Activated CD4-positive, alpha-beta T cell treated with anti-CD3 and anti-CD28 coated beads, Interleukin-2, amount 50 U/mL, for 24 hours (primary cell): ENCODE measurements at regions not wholly inside any gene's neighbourhood (a gene's known extent, or its start where the extent isn't known, plus 50 kb on each side); places are given as distances from the start of the nearest gene placed in this dataset.

ENCODE experiments used
- DNase-seq, 2 donors: peaks; one replicate each; pipeline ENCODE4 v3.0.0-alpha.2; 2020; ENCODE audit warnings: low read depth in 1 of 2, low spot score in 1 of 2

DNA sequence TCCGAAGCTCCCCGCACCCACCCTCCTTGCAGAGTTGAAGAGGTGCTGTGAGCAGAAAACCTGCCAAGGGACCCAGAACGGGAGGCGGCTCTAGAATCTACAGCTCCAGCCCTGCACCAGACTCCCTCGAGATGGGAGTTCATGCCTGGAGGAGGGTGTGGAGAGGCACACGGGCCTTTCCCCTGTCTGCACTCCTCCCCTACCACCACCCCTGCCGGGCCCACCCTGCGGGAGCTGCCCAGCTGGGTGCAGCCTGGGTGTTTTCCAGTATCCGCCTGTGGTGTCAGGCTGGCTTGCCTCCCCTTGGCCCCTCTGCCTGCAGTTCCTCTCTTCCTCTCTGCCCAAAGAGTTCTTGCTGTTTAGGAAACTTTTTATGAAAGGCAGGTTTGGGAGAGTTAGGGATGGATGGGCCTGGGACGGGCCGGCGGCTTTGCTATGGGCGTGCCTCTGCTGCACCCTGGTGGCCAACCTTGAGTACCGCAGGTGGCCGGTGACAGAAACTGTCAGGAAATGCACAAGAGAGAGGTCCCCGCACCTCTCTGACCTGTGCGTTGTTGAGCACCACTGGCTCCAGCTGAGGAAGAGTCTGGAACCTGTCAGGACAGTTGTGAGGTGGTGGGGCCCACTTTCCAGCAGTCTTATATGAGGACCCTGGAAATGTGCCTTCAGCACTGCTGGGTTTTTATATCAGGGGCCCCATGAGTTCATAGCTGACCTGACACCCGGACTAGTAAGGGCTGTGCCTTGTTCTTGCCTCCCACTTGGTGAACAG is 354.1 kb downstream of the SEC14L1 start:
- peak; percentile 64 to 72 for DNase-seq

- no peak for DNase-seq
These were observed 354.8 kb downstream of the SEC14L1 start for GRCh38 chr17:77495575-77495974.

DNA sequence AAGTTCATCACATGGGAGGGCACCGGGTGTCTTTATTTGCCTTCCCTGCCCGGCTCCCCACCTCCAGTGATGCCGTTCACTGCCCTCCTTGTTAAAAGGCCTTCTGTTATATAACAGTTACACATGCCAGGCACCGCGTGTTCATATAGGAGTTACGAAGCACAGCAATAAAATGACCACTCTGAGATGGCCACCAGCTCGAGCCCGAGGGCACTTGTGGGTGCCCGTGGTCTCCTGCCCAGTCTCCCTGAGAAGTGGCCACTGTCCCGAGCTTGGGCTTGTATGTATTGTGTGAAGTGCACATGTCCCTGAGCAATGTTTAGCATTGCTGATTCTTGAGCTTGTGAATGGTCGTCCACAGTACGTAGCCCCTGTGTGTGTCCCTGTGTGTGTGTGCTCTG is 355.6 kb downstream of the SEC14L1 start:
- no peak for DNase-seq

DNA sequence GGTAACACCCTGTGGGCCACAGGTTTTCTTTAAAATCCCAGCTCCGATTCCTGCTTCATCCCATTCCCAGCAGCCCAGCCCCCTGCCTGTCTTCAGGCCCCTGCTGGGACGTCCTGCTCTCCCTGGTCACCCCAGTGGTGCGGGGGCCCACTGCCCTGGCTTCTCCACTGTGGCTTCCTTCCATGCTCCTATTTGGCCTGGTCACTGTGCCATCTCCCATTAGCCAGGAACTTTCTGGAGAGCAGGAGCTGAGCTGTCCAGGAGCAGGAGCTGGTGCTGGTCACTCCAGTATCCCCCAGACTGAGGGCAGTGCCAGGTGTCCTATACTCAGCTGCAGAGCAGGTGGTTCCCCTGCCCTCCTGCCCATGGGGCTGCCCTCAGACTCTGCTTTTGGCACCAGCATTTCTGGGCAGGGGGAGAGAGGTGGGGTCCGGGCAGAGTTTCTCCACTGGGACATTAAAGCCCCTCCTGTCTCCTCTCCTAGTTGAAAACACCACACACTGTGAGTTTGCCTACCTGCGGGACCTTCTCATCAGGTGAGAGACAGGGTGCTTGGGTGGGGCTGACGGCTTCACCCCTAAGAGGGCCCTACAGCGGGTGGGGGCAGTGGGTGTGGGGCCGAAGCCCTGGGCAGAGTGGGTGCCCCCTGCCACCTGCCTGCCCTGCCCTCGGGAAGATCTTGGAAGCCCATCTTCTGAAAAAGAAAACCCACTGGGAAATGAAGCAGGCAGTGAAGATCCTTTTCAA is 356.2 kb downstream of the SEC14L1 start:
- DNase-seq, result no peak

- no peak for DNase-seq
These were observed 356.8 kb downstream of the SEC14L1 start for GRCh38 chr17:77497578-77497934.

- DNase-seq, result no peak
These were observed 357.4 kb downstream of the SEC14L1 start for GRCh38 chr17:77498091-77498741.

DNA sequence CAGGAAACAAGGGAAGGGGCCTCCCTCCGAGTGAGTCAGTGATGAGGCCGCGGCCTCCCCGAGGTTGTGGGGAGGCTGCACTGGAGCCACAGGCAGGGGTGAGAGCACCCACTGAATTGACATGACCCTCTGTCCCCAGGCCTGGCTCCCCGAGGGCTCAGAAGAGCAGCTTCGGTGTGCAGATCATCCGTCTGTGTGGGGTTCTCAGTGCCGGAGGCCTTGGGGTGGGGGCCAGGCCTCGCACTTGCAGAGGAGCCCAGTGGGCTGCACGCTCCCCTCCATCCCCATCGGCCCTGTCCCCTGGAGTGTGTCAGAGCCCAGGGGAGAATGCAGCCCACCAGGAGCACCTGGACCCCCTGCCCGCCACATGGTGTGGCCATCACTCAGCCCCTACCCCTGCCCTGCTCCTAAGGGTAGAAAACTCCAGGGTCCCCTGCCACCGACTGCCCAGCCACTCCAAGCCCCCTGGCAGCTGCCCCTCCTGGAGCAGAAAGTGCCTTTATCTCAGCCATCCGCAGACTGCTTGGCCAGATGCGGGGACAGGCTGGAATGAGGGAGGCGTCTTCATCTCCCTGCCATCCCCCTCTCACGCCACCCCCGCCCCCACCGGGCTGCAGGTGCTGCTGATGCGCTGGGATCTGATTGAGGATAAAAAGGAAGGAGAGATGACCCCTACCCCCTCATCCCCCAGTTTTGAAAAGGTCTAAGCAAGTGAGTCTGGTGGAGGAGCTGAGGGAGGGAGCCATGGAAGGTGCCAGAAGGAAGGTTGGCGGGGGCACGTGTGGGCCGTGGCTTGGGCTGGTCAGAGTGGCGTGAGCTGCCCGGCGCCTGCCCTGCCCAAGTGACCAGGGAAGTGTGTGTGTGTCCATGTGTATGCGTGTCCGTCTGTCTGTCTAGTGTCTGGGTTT is 358.3 kb downstream of the SEC14L1 start:
- DNase-seq, result no peak

DNA sequence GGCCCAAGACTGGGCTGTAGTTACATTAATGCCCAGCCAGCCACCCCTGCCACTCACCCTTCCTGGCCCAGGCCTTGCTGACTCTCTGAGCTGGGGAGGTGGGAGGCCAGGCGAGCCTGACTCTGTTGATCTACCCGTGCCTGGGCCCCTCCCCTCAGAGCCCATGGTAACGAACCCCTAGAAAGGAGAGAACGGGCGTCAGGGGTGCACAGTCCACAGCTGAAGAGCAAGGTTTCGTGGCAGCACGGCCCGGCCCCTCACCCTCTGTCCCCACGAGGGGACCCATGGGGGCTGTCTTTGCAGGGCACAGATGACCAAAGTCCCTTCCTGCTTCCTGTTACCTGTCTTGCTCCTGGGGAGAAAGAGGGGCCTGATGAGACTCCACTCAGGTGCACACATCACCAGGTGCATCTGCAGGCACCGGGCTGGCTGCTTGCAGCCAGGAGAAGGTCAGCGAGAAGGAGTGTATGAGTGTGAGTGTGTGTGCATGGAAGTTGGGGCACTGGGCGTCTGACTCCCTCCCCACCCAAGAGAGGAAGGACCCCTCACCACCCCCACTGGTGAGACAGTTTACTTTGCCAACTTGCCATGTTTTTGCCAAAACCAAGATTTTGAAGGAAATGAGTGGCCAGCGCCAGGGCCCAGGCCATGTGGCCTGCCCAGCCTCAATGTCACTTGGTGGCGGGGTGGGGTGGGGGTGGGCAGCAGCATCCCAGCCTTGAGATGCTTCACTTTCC is 359.1 kb downstream of the SEC14L1 start:
- no peak for DNase-seq

DNA sequence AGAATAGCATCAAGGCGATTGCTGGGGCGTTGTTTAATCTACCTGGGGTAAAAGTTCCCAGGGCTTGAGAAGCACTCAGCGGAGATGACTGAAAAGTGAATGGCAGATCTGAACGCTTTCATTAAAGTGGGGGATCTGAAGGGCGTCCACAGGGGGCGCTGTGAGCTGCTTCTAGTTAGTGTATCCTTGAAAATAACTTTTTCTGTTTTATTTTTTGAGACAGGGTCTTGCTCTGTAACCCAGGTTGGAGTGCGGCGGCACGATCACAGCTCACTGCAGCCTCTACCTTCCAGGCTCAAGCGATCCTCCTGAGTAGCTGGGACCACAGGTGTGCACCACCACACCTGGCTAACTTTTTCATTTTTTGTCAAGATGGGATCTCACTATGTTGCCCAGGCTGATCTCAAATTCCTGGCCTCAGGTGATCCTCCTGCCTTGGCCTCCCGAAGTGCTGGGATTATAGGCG is 360.4 kb downstream of the SEC14L1 start:
- no peak for DNase-seq

DNA sequence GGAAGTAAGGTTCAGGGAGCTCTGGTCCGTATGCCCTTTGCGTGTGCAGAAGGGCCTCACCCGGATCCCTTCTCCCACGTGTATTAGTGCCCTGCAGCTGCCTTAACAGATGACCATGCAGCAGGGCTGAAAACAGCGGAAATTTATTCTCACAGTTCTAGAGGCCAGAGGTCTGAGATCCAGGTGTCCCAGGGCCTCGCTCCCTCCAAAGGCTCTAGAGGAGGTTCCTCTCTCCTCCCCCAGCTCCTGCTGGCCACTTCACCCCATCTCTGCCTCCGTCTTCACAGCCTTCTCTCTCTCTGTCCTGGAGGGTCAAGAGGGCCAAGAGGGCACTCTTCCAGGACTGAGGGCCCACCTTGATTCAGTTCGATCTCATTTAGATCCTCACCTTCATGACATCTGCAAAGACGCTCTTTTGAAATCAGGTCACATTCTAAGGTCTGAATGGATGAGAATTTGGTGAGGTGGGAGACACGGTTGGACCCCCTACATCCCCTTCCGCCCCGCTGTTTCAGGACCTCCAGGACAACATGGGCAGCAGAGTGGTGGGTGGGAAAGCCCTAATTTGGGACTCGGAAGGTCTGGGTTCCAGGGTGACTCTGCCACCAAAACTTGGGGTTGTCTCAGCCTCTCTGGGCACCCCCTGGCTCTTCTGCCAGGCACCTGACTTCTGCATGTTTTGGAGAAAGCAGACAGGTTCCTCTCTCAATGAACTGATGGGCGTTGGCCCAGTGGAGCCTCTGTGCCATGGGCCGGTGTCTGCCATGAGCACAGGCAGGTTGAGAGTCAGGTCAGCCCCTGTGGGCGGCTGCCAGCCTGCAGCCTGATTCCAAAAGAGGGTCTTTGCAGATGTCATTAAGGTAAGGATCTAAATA is 361.2 kb downstream of the SEC14L1 start:
- DNase-seq, result no peak

GRCh38 chr17:77502626-77503292 is 362.0 kb downstream of the SEC14L1 start:
- DNase-seq, result no peak

DNA sequence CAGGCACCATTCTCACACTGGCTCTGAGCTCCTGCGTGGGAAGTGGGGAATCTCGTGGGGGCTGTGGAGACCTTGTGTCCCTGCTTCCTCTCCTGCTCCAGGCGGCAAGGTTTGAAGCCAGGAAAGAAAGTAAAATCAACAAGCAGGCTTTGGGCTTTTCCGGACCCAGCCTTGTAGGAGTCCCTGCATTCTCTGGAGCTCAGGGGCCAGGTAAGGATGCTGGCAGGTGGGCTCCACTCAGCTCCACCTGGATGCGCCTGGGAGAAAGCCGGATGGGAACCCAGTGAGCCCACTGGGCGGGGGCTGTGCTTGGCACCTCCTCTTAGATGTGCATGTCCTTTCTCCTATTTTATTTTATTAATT is 362.5 kb downstream of the SEC14L1 start:
- DNase-seq, result no peak

- DNase-seq, result no peak
These were observed 363.3 kb downstream of the SEC14L1 start for GRCh38 chr17:77503916-77504651.

DNA sequence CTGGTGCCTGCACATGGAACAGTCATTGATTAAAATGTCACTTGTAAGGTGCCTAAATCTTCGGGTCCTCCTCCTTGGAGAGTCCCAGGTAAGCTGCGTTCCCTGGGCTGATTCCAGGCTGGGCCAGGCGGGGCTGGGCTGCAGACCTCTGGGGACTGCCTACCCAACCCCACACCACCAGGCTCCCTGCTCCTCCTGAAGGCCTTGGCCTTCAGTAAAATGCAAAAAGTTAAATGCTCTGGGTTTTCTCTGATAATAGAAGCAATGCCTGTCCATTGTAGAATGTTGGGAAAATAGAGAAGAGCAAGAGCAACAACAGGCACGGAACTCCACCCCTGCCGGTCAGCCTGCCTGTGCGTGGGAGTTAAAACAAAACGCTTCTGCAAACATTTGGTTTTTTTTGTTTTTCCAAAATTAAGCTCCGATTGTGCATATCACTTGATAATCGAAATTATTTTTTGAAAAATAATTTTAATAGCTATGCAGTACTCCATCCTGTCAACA is 363.9 kb downstream of the SEC14L1 start:
- no peak for DNase-seq

DNA sequence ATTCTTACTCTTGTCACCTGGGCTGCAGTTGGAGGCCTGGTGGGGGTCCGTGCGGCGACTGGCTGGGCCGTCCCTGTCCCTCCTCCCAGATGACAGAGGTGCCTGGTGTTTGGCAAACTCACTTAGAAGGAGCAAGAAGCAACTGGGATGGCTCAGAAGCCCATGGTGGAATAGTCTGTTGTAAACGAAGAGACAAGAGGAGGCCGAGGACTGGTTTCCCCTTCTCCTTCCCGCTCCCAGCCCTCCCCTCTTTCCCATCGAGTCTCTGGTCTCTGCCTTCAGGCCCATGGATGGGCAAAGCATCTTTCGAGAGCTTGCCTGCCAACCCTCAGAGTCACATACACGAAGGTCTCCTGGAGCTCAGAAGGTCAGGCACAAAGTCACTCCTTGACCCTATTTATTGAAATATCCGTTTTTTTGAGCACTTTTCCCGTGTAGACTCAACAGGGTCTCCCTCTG is 364.4 kb downstream of the SEC14L1 start:
- no peak for DNase-seq

DNA sequence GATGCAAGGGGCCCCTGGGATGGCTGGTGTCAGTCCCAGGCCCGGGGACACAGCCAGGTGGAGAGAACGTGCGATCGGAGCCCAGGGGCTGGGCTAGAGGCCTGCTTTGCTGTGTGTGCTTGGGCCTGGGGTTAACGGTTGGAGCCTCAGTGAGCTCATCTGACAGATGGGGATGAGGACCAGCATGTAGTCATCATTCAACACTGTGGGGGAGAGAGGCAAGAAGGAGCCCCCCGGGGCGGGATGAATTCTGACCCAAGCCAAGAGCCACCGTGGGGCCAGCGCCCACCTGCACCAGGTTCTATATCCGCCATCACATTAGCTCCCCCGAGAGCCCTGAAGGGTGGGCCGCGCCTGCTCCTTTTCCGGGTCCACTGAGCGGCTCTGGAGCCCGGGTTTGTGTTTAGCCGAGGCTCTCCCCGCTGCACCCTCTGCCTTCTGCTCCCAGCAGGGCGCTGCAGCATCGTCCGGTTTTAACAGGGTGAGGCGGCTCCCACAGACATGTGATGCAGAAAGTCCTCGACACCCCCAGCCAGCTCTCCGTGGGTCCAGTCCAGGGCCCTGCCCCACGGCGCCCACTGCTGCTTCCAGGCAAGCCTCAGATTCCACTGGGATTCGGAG is 365.7 kb downstream of the SEC14L1 start:
- no peak for DNase-seq

DNA sequence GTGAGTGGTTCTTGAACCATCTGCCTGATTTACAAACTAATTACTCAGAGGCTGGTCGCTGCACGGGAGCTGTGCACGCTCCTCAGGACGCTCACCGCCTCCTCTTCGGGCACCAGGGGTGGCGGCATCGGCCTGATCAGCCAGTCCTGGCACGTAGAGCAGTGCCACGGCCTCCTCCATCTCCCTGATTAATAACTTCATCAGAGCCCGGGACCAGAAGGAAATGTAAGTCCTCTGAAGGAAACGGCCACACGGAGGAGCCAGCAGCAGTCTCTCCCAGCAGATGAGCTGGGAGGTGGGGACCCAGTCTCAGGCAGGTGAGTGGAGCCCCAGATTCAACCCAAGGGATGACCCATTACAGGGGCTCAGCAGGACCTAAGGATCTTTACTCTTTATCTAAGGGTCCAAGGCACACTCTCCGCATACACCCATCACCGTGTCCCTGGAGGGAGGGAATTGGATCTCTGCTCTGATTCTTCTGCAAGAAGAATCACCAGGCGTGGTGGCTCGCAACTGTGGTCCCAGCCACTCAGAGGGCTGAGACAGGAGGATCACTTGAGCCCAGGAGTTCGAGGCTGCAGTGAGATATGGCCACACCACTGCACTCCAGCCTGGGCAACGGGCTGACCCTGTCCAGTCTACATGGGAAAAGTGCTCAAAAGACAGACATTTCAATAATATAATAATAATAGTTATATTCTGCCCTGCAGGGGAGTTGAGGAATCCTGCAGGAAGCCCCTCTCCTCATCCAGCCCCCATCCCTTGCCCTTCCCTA is 366.5 kb downstream of the SEC14L1 start:
- DNase-seq, result no peak
